ENCODE measurements at regions not wholly inside any gene's neighbourhood (a gene's known extent, or its start where the extent isn't known, plus 50 kb on each side); places are given as distances from the start of the nearest gene placed in this dataset.
A peak's percentile ranks its signal among the peaks of the same experiment; 100 is the strongest.

- H3K27ac Mint-ChIP-seq, result peak overlapping the region; percentile 68
- peaks cover 18% of the 10 kb centered on the region for H3K9me3 Mint-ChIP-seq
- no peak overlapping the region for H3K4me3 Mint-ChIP-seq
- no peaks in the 10 kb centered on the region for H3K27me3 Mint-ChIP-seq
- H3K36me3 Mint-ChIP-seq (ENCODE audit: low read depth), result peaks cover 5% of the 10 kb centered on the region
- peaks cover 34% of the 10 kb centered on the region for H3K4me1 Mint-ChIP-seq (ENCODE audit: low read depth)
Measured at GRCh38 chr9:20016611-20017010, 227.8 kb upstream of the SLC24A2 start.

- Mint-ChIP-seq H3K4me1 (ENCODE audit: low read depth) (peaks cover 38% of the 10 kb centered on the region), H3K27ac (no peak overlapping the region), H3K36me3 (ENCODE audit: low read depth) (peaks cover 10% of the 10 kb centered on the region), H3K4me3 (no peak overlapping the region), H3K9me3 (peaks cover 23% of the 10 kb centered on the region), H3K27me3 (no peaks in the 10 kb centered on the region)
Measured at GRCh38 chr9:20015427-20015931, 226.6 kb upstream of the SLC24A2 start.

- peaks cover 10% of the 10 kb centered on the region for H3K36me3 Mint-ChIP-seq (ENCODE audit: low read depth)
- H3K4me1 Mint-ChIP-seq (ENCODE audit: low read depth), result peaks cover 38% of the 10 kb centered on the region
- H3K4me3 Mint-ChIP-seq, result no peak overlapping the region
- peaks cover 23% of the 10 kb centered on the region for H3K9me3 Mint-ChIP-seq
- no peaks in the 10 kb centered on the region for H3K27me3 Mint-ChIP-seq
- no peak overlapping the region for H3K27ac Mint-ChIP-seq
Measured at GRCh38 chr9:20014168-20014567, 225.3 kb upstream of the SLC24A2 start.

GRCh38 chr9:20012232-20012631 lies 223.4 kb upstream of the SLC24A2 start:
- H3K9me3 Mint-ChIP-seq, result peaks cover 23% of the 10 kb centered on the region
- H3K27me3 Mint-ChIP-seq, result no peaks in the 10 kb centered on the region
- no peak overlapping the region for H3K4me3 Mint-ChIP-seq
- peaks cover 10% of the 10 kb centered on the region for H3K36me3 Mint-ChIP-seq (ENCODE audit: low read depth)
- H3K4me1 Mint-ChIP-seq (ENCODE audit: low read depth), result peaks cover 38% of the 10 kb centered on the region
- no peak overlapping the region for H3K27ac Mint-ChIP-seq

GRCh38 chr9:20009606-20010005 lies 220.8 kb upstream of the SLC24A2 start:
- peaks cover 22% of the 10 kb centered on the region for H3K4me1 Mint-ChIP-seq (ENCODE audit: low read depth)
- H3K27ac Mint-ChIP-seq, result no peak overlapping the region
- H3K27me3 Mint-ChIP-seq, result peaks cover 2% of the 10 kb centered on the region
- peaks cover 10% of the 10 kb centered on the region for H3K36me3 Mint-ChIP-seq (ENCODE audit: low read depth)
- no peak overlapping the region for H3K4me3 Mint-ChIP-seq
- peaks cover 20% of the 10 kb centered on the region for H3K9me3 Mint-ChIP-seq

GRCh38 chr9:20002011-20002410 lies 213.2 kb upstream of the SLC24A2 start:
- Mint-ChIP-seq H3K4me1 (ENCODE audit: low read depth) (peaks cover 37% of the 10 kb centered on the region), H3K36me3 (ENCODE audit: low read depth) (peaks cover 3% of the 10 kb centered on the region), H3K9me3 (peaks cover 6% of the 10 kb centered on the region), H3K27me3 (peaks cover 2% of the 10 kb centered on the region), H3K4me3 (no peak overlapping the region), H3K27ac (no peak overlapping the region)

GRCh38 chr9:20001058-20001457 lies 212.2 kb upstream of the SLC24A2 start:
- H3K27me3 Mint-ChIP-seq, result peaks cover 2% of the 10 kb centered on the region
- H3K4me1 Mint-ChIP-seq (ENCODE audit: low read depth), result peaks cover 42% of the 10 kb centered on the region
- peaks cover 3% of the 10 kb centered on the region for H3K36me3 Mint-ChIP-seq (ENCODE audit: low read depth)
- H3K9me3 Mint-ChIP-seq, result peaks cover 11% of the 10 kb centered on the region
- H3K27ac Mint-ChIP-seq, result no peak overlapping the region
- no peak overlapping the region for H3K4me3 Mint-ChIP-seq

- Mint-ChIP-seq H3K36me3 (ENCODE audit: low read depth) (peaks cover 3% of the 10 kb centered on the region), H3K4me1 (ENCODE audit: low read depth) (peaks cover 53% of the 10 kb centered on the region), H3K27me3 (no peaks in the 10 kb centered on the region), H3K27ac (peak overlapping the region; percentile 92), H3K9me3 (peaks cover 11% of the 10 kb centered on the region), H3K4me3 (peak overlapping the region; percentile 37)
Measured at GRCh38 chr9:19999491-20000057, 210.7 kb upstream of the SLC24A2 start.

GRCh38 chr9:19998823-19999455 lies 210.1 kb upstream of the SLC24A2 start:
- H3K4me1 Mint-ChIP-seq (ENCODE audit: low read depth), result peaks cover 59% of the 10 kb centered on the region
- H3K4me3 Mint-ChIP-seq, result peak overlapping the region; percentile 27
- H3K9me3 Mint-ChIP-seq, result peaks cover 11% of the 10 kb centered on the region
- H3K36me3 Mint-ChIP-seq (ENCODE audit: low read depth), result peaks cover 3% of the 10 kb centered on the region
- peak overlapping the region; percentile 92 for H3K27ac Mint-ChIP-seq
- H3K27me3 Mint-ChIP-seq, result no peaks in the 10 kb centered on the region

- H3K4me3 Mint-ChIP-seq, result peak overlapping the region; percentile 27
- H3K27me3 Mint-ChIP-seq, result no peaks in the 10 kb centered on the region
- peaks cover 11% of the 10 kb centered on the region for H3K9me3 Mint-ChIP-seq
- H3K4me1 Mint-ChIP-seq (ENCODE audit: low read depth), result peaks cover 66% of the 10 kb centered on the region
- H3K36me3 Mint-ChIP-seq (ENCODE audit: low read depth), result peaks cover 3% of the 10 kb centered on the region
- peak overlapping the region; percentile 92 for H3K27ac Mint-ChIP-seq
Measured at GRCh38 chr9:19998153-19998552, 209.3 kb upstream of the SLC24A2 start.

GRCh38 chr9:19995619-19996018 lies 206.8 kb upstream of the SLC24A2 start:
- Mint-ChIP-seq H3K4me1 (ENCODE audit: low read depth) (peaks cover 84% of the 10 kb centered on the region), H3K9me3 (peaks cover 11% of the 10 kb centered on the region), H3K4me3 (no peak overlapping the region), H3K36me3 (ENCODE audit: low read depth) (peaks cover 3% of the 10 kb centered on the region), H3K27ac (no peak overlapping the region), H3K27me3 (no peaks in the 10 kb centered on the region)

GRCh38 chr9:19994296-19994695 lies 205.5 kb upstream of the SLC24A2 start:
- H3K4me1 Mint-ChIP-seq (ENCODE audit: low read depth), result peaks cover 71% of the 10 kb centered on the region

GRCh38 chr9:19992556-19992955 lies 203.7 kb upstream of the SLC24A2 start:
- Mint-ChIP-seq H3K4me3 (no peak overlapping the region), H3K27me3 (no peaks in the 10 kb centered on the region), H3K36me3 (ENCODE audit: low read depth) (no peaks in the 10 kb centered on the region), H3K4me1 (ENCODE audit: low read depth) (peaks cover 53% of the 10 kb centered on the region), H3K9me3 (peaks cover 10% of the 10 kb centered on the region), H3K27ac (peak overlapping the region; percentile 72)

More at GRCh38 chr9:19994296-19994695, 205.5 kb upstream of the SLC24A2 start:
- Mint-ChIP-seq H3K36me3 (ENCODE audit: low read depth) (peaks cover 3% of the 10 kb centered on the region), H3K4me3 (no peak overlapping the region), H3K27ac (no peak overlapping the region), H3K9me3 (peaks cover 11% of the 10 kb centered on the region), H3K27me3 (no peaks in the 10 kb centered on the region)

GRCh38 chr9:19989213-19989612 lies 200.4 kb upstream of the SLC24A2 start:
- Mint-ChIP-seq H3K4me3 (no peak overlapping the region), H3K4me1 (ENCODE audit: low read depth) (peaks cover 28% of the 10 kb centered on the region), H3K27me3 (no peaks in the 10 kb centered on the region), H3K9me3 (no peaks in the 10 kb centered on the region), H3K27ac (no peak overlapping the region), H3K36me3 (ENCODE audit: low read depth) (no peaks in the 10 kb centered on the region)

- Mint-ChIP-seq H3K27ac (no peak overlapping the region), H3K36me3 (ENCODE audit: low read depth) (no peaks in the 10 kb centered on the region), H3K4me1 (ENCODE audit: low read depth) (peaks cover 19% of the 10 kb centered on the region), H3K27me3 (no peaks in the 10 kb centered on the region), H3K9me3 (no peaks in the 10 kb centered on the region), H3K4me3 (no peak overlapping the region)
Measured at GRCh38 chr9:19988281-19988680, 199.4 kb upstream of the SLC24A2 start.

- Mint-ChIP-seq H3K27me3 (no peaks in the 10 kb centered on the region), H3K9me3 (no peaks in the 10 kb centered on the region), H3K4me3 (no peak overlapping the region), H3K27ac (no peak overlapping the region), H3K36me3 (ENCODE audit: low read depth) (no peaks in the 10 kb centered on the region), H3K4me1 (ENCODE audit: low read depth) (no peaks in the 10 kb centered on the region)
Measured at GRCh38 chr9:19985081-19985480, 196.2 kb upstream of the SLC24A2 start.

Measured in stimulated activated naive CD8-positive, alpha-beta T cell treated with anti-CD3 and anti-CD28 coated beads, Interleukin-15, Interleukin-2, amounts not matched to agents 100 ng/mL and 50 ng/mL, for 24 hours (primary cell).